H1 (cell line): ENCODE measurements at regions not wholly inside any gene's neighbourhood (a gene's known extent, or its start where the extent isn't known, plus 50 kb on each side); places are given as distances from the start of the nearest gene placed in this dataset.

Source experiments
- RBBP5 ChIP-seq: IDR thresholded peaks from 2 replicates; pipeline ENCODE4 v1.7.1; 2012; ENCODE audit warnings: low read depth, mild to moderate bottlenecking, inconsistent platforms, low read length, moderate library complexity, borderline replicate concordance

DNA sequence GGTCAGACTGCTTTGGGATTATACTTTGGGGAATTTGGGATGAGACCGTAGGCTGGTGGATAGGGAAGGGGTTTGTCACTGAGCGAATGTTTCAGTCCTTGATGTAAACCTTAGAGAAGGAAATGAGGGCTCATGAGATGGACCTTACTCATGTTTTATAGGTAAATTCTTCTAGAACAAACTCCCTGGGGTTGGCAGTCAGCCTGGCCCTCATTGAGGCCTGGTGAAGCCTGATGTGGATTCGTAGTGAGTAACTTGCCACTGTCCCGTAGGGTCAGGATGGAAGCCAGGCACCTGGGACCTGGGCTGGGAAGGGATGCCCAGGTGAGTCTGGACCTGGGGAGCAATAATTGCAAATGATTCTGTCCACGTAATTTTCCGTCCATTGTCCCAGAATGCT, 258.3 kb downstream of the LPIN1 start (continued):
- TF ChIP-seq RBBP5: no peak
- TF ChIP-seq, all 59 proteins: peak for 0
